Left kidney (tissue), 1 donor: ENCODE measurements at regions not wholly inside any gene's neighbourhood (a gene's known extent, or its start where the extent isn't known, plus 50 kb on each side); places are given as distances from the start of the nearest gene placed in this dataset.

Experiments
- DNase-seq: peaks from one replicate; pipeline ENCODE4 v3.0.0-alpha.2; 2013

GRCh38 chr17:74052993-74053711 is 150.3 kb upstream of the RPL38 start:
- DNase-seq, result no peak

GRCh38 chr17:74053712-74054078 is 149.8 kb upstream of the RPL38 start:
- no peak for DNase-seq

GRCh38 chr17:74054249-74054648 is 149.2 kb upstream of the RPL38 start:
- DNase-seq, result no peak

- DNase-seq, result no peak
Observed at GRCh38 chr17:74055508-74056160, 147.8 kb upstream of the RPL38 start.

GRCh38 chr17:74059479-74060240 is 143.8 kb upstream of the RPL38 start:
- DNase-seq, result no peak

GRCh38 chr17:74061758-74062157 is 141.7 kb upstream of the RPL38 start:
- DNase-seq, result no peak

GRCh38 chr17:74062234-74062633 is 141.2 kb upstream of the RPL38 start:
- no peak for DNase-seq

GRCh38 chr17:74063439-74063838 is 140.0 kb upstream of the RPL38 start:
- DNase-seq, result no peak

- DNase-seq, result no peak
Observed at GRCh38 chr17:74070374-74070773, 133.1 kb upstream of the RPL38 start.

- no peak for DNase-seq
Observed at GRCh38 chr17:74070998-74071679, 132.3 kb upstream of the RPL38 start.

- no peak for DNase-seq
Observed at GRCh38 chr17:74072340-74072739, 131.1 kb upstream of the RPL38 start.

- no peak for DNase-seq
Observed at GRCh38 chr17:74076446-74076845, 127.0 kb upstream of the RPL38 start.

GRCh38 chr17:74077231-74077630 is 126.2 kb upstream of the RPL38 start:
- DNase-seq, result no peak

- no peak for DNase-seq
Observed at GRCh38 chr17:74078363-74078941, 125.0 kb upstream of the RPL38 start.

GRCh38 chr17:74079537-74080300 is 123.8 kb upstream of the RPL38 start:
- DNase-seq, result no peak

GRCh38 chr17:74080656-74081582 is 122.6 kb upstream of the RPL38 start:
- DNase-seq, result no peak

GRCh38 chr17:74082886-74083285 is 120.6 kb upstream of the RPL38 start:
- no peak for DNase-seq

- DNase-seq, result no peak
Observed at GRCh38 chr17:74083321-74083720, 120.2 kb upstream of the RPL38 start.

GRCh38 chr17:74085434-74085833 is 118.0 kb upstream of the RPL38 start:
- DNase-seq, result no peak

GRCh38 chr17:74087002-74087585 is 116.4 kb upstream of the RPL38 start:
- no peak for DNase-seq
